ENCODE measurements at regions not wholly inside any gene's neighbourhood (a gene's known extent, or its start where the extent isn't known, plus 50 kb on each side); places are given as distances from the start of the nearest gene placed in this dataset.
"Not testable (repeated sequence)": the region's sequence is repeated elsewhere in the genome, so short reads cannot be mapped to it uniquely, and the experiment has no call there.

- DNase-seq (ENCODE audit: low read depth in 2 of 2), result no peak
These were observed 2447.7 kb downstream of the PCDH9 start for GRCh38 chr13:64782466-64782865.

GRCh38 chr13:64778002-64778401, 2452.1 kb downstream of the PCDH9 start:
- DNase-seq (ENCODE audit: low read depth in 2 of 2), result no peak

GRCh38 chr13:64774915-64775314, 2455.2 kb downstream of the PCDH9 start:
- no peak for DNase-seq (ENCODE audit: low read depth in 2 of 2)

GRCh38 chr13:64770743-64771142, 2459.4 kb downstream of the PCDH9 start:
- no peak for DNase-seq (ENCODE audit: low read depth in 2 of 2)

- no peak for DNase-seq (ENCODE audit: low read depth in 2 of 2)
These were observed 2463.1 kb downstream of the PCDH9 start for GRCh38 chr13:64767054-64767453.

- DNase-seq (ENCODE audit: low read depth in 2 of 2), result no peak
These were observed 2464.5 kb downstream of the PCDH9 start for GRCh38 chr13:64765636-64766035.

GRCh38 chr13:64758521-64759244, 2471.5 kb downstream of the PCDH9 start:
- peak in 1 of 2 experiments; percentile 7 for DNase-seq (ENCODE audit: low read depth in 2 of 2)

GRCh38 chr13:64756621-64757020, 2473.5 kb downstream of the PCDH9 start:
- no peak for DNase-seq (ENCODE audit: low read depth in 2 of 2)

- no peak for DNase-seq (ENCODE audit: low read depth in 2 of 2)
These were observed 2474.2 kb downstream of the PCDH9 start for GRCh38 chr13:64755961-64756360.

- DNase-seq (ENCODE audit: low read depth in 2 of 2), result peak; percentile 10 to 22
These were observed 2476.7 kb downstream of the PCDH9 start for GRCh38 chr13:64753233-64754000.

GRCh38 chr13:64749301-64749700, 2480.8 kb downstream of the PCDH9 start:
- DNase-seq (ENCODE audit: low read depth in 2 of 2), result no peak

- no peak for DNase-seq (ENCODE audit: low read depth in 2 of 2)
These were observed 2483.3 kb downstream of the PCDH9 start for GRCh38 chr13:64746845-64747244.

- no peak for DNase-seq (ENCODE audit: low read depth in 2 of 2)
These were observed 2489.6 kb downstream of the PCDH9 start for GRCh38 chr13:64740493-64740892.

- DNase-seq (ENCODE audit: low read depth in 2 of 2), result no peak
These were observed 2504.6 kb downstream of the PCDH9 start for GRCh38 chr13:64725492-64725891.

GRCh38 chr13:64723724-64724123, 2506.4 kb downstream of the PCDH9 start:
- DNase-seq (ENCODE audit: low read depth in 2 of 2), result peak; percentile 93 to 94

GRCh38 chr13:64718116-64718515, 2512.0 kb downstream of the PCDH9 start:
- DNase-seq (ENCODE audit: low read depth in 2 of 2), result no peak

- no peak for DNase-seq (ENCODE audit: low read depth in 2 of 2)
These were observed 2513.2 kb downstream of the PCDH9 start for GRCh38 chr13:64716936-64717335.

GRCh38 chr13:64709079-64709478, 2521.1 kb downstream of the PCDH9 start:
- peak; percentile 8 to 20 for DNase-seq (ENCODE audit: low read depth in 2 of 2)

- no peak for DNase-seq (ENCODE audit: low read depth in 2 of 2)
These were observed 2526.0 kb downstream of the PCDH9 start for GRCh38 chr13:64704121-64704649.

- no peak for DNase-seq (ENCODE audit: low read depth in 2 of 2)
These were observed 2532.9 kb downstream of the PCDH9 start for GRCh38 chr13:64697226-64697625.

GRCh38 chr13:64688893-64689677, 2541.1 kb downstream of the PCDH9 start:
- DNase-seq (ENCODE audit: low read depth in 2 of 2), result peak; percentile 25 to 33

GRCh38 chr13:64686536-64686935, 2543.6 kb downstream of the PCDH9 start:
- not testable (repeated sequence) for DNase-seq (ENCODE audit: low read depth in 2 of 2)

Data from fibroblast of skin of left quadriceps (primary cell).